Loucy (cell line): ENCODE measurements at regions not wholly inside any gene's neighbourhood (a gene's known extent, or its start where the extent isn't known, plus 50 kb on each side); places are given as distances from the start of the nearest gene placed in this dataset.

Experiments
- H2AFZ ChIP-seq: fragments of 200-600 bp; sonication (generic); 2 replicates; pipeline ENCODE4 v1.6.0; 2016; ENCODE audit warnings: antibody characterized with exemption, mild to moderate bottlenecking, low read length, moderate library complexity
- H3F3A ChIP-seq: fragments of 200-600 bp; 2 replicates; pipeline ENCODE4 v1.6.0; 2016; ENCODE audit warnings: antibody characterized with exemption, low read depth, mild to moderate bottlenecking
- H3K27me3 ChIP-seq: fragments of 200-600 bp; sonication (generic); 2 replicates; pipeline ENCODE4 v1.6.1; 2014; ENCODE audit warnings: low read length, mild to moderate bottlenecking; ENCODE audit not compliant: insufficient read depth, poor library complexity, severe bottlenecking
- H3K36me3 ChIP-seq: fragments of 200-600 bp; sonication (generic); 2 replicates; pipeline ENCODE4 v1.6.1; 2016; ENCODE audit warnings: low read length; ENCODE audit not compliant: insufficient read depth
- H3K4me1 ChIP-seq: fragments of 200-600 bp; sonication (generic); 2 replicates; pipeline ENCODE4 v1.5.1; 2014; ENCODE audit warnings: low read length, mild to moderate bottlenecking; ENCODE audit not compliant: insufficient read depth, poor library complexity, severe bottlenecking
- H3K4me2 ChIP-seq: fragments of 200-600 bp; sonication (generic); 2 replicates; pipeline ENCODE4 v1.6.0; 2014; ENCODE audit warnings: antibody characterized with exemption, low read length, low read depth, mild to moderate bottlenecking; ENCODE audit not compliant: poor library complexity, severe bottlenecking
- H3K4me3 ChIP-seq: fragments of 200-600 bp; sonication (generic); 2 replicates; pipeline ENCODE4 v1.5.1; 2014; ENCODE audit warnings: low read length, mild to moderate bottlenecking, mixed read lengths; ENCODE audit not compliant: poor library complexity, severe bottlenecking
- H3K79me2 ChIP-seq: fragments of 200-600 bp; sonication (generic); 2 replicates; pipeline ENCODE4 v1.6.1; 2014; ENCODE audit warnings: low read length; ENCODE audit not compliant: insufficient read depth
- H3K9ac ChIP-seq: fragments of 200-600 bp; sonication (generic); 2 replicates; pipeline ENCODE4 v1.6.0; 2014; ENCODE audit warnings: mild to moderate bottlenecking, low read depth, low read length, moderate library complexity; ENCODE audit not compliant: poor library complexity, severe bottlenecking
- H3K9me2 ChIP-seq: fragments of 200-600 bp; sonication (generic); replicated peaks from 2 replicates; pipeline ENCODE4 v1.6.1; 2016; ENCODE audit warnings: low read depth, low read length, mixed read lengths
- H3K9me3 ChIP-seq: fragments of 200-600 bp; sonication (generic); 2 replicates; pipeline ENCODE4 v1.6.1; 2014; ENCODE audit warnings: mild to moderate bottlenecking, antibody characterized with exemption, low read length, low read depth; ENCODE audit not compliant: insufficient read depth
- H4K20me1 ChIP-seq: fragments of 200-600 bp; sonication (generic); 2 replicates; pipeline ENCODE4 v1.6.0; 2014; ENCODE audit warnings: antibody characterized with exemption, low read length, mild to moderate bottlenecking; ENCODE audit not compliant: insufficient read depth, poor library complexity, severe bottlenecking
- CTCF ChIP-seq: fragments of 200-600 bp; sonication (generic); conservative IDR thresholded peaks from 2 replicates; pipeline ENCODE4 v1.5.1; 2014; ENCODE audit warnings: mild to moderate bottlenecking, antibody characterized with exemption, low read length
- EZH2phosphoT487 ChIP-seq: fragments of 200-600 bp; IDR thresholded peaks from 2 replicates; pipeline ENCODE4 v1.6.1; 2018; ENCODE audit warnings: antibody characterized with exemption, mild to moderate bottlenecking, moderate library complexity, borderline replicate concordance

- no peak overlapping the region for H3K4me3 ChIP-seq
- no peak overlapping the region for H3K9ac ChIP-seq
- no peaks in the 10 kb centered on the region for H3K9me2 ChIP-seq
- no peaks in the 10 kb centered on the region for H3K36me3 ChIP-seq
- H2AFZ ChIP-seq, result no peak overlapping the region
- H3K4me1 ChIP-seq, result no peaks in the 10 kb centered on the region
- no peaks in the 10 kb centered on the region for H3K27me3 ChIP-seq
- H4K20me1 ChIP-seq, result no peaks in the 10 kb centered on the region
- H3K9me3 ChIP-seq, result no peaks in the 10 kb centered on the region
- TF ChIP-seq CTCF (no peak), EZH2phosphoT487 (no peak)
- no peak overlapping the region for H3K4me2 ChIP-seq
- H3K79me2 ChIP-seq, result no peaks in the 10 kb centered on the region
- H3F3A ChIP-seq, result no peaks in the 10 kb centered on the region
These were observed 189.7 kb upstream of the GRIN2B start for GRCh38 chr12:14171106-14171505.

GRCh38 chr12:14175206-14175605 is 190.3 kb upstream of the ATF7IP start:
- Histone ChIP-seq H3K36me3 (no peaks in the 10 kb centered on the region), H4K20me1 (no peaks in the 10 kb centered on the region), H3K9ac (no peak overlapping the region), H3K4me1 (no peaks in the 10 kb centered on the region), H3K79me2 (no peaks in the 10 kb centered on the region), H3K9me2 (no peaks in the 10 kb centered on the region), H2AFZ (no peak overlapping the region), H3K4me2 (no peak overlapping the region), H3K9me3 (no peaks in the 10 kb centered on the region), H3K27me3 (no peaks in the 10 kb centered on the region), H3K4me3 (no peak overlapping the region), H3F3A (no peaks in the 10 kb centered on the region)
- TF ChIP-seq CTCF, result no peak

GRCh38 chr12:14185427-14186192 is 179.9 kb upstream of the ATF7IP start:
- Histone ChIP-seq H2AFZ (peak overlapping the region; percentile 72), H3K9me3 (no peaks in the 10 kb centered on the region)

More at GRCh38 chr12:14185427-14186192, 179.9 kb upstream of the ATF7IP start:
- Histone ChIP-seq H3K27me3 (no peaks in the 10 kb centered on the region), H3K36me3 (no peaks in the 10 kb centered on the region), H3K79me2 (no peaks in the 10 kb centered on the region), H3K9ac (no peak overlapping the region), H4K20me1 (no peaks in the 10 kb centered on the region), H3K4me3 (no peak overlapping the region), H3F3A (no peaks in the 10 kb centered on the region), H3K9me2 (no peaks in the 10 kb centered on the region), H3K4me2 (no peak overlapping the region), H3K4me1 (no peaks in the 10 kb centered on the region)
- no peak for TF ChIP-seq EZH2phosphoT487
- peak; percentile 86 for TF ChIP-seq CTCF
